ENCODE measurements at regions not wholly inside any gene's neighbourhood (a gene's known extent, or its start where the extent isn't known, plus 50 kb on each side); places are given as distances from the start of the nearest gene placed in this dataset.

GRCh38 chr18:29547626-29548025 lies 1370.7 kb upstream of the CDH2 start:
- TF ChIP-seq CTCF (IDR thresholded peaks at IDR 0.05; ENCODE audit: low read depth, low read length, poor library complexity, severe bottlenecking): no peak
- no peak for TF ChIP-seq EZH2phosphoT487 (IDR thresholded peaks at IDR 0.05; ENCODE audit: borderline replicate concordance, low read length)

Measured in DOHH2 (cell line).